GM12864 (cell line): ENCODE measurements at regions not wholly inside any gene's neighbourhood (a gene's known extent, or its start where the extent isn't known, plus 50 kb on each side); places are given as distances from the start of the nearest gene placed in this dataset.

Experiments
- DNase-seq: peaks from one replicate; pipeline ENCODE4 v3.0.0-alpha.2; 2011; ENCODE audit warnings: low read depth
- H3K4me3 ChIP-seq: 2 replicates; pipeline ENCODE4 v1.5.1; 2011; ENCODE audit warnings: mild to moderate bottlenecking, low read depth, low read length, control low read depth
- CTCF ChIP-seq: IDR thresholded peaks from 2 replicates; pipeline ENCODE4 v1.5.1; 2011; ENCODE audit warnings: low read depth, mild to moderate bottlenecking, moderate library complexity, low read length, control low read depth, inconsistent platforms; ENCODE audit errors: missing control alignments

- H3K4me3 ChIP-seq, result no peak overlapping the region
- TF ChIP-seq CTCF, result no peak
- no peak for DNase-seq
These were observed 133.7 kb upstream of the C2CD4B start for GRCh38 chr15:62298811-62299210.

GRCh38 chr15:62299541-62299940 is 134.5 kb upstream of the C2CD4B start:
- DNase-seq, result no peak
- TF ChIP-seq CTCF, result no peak
- H3K4me3 ChIP-seq, result no peak overlapping the region

- H3K4me3 ChIP-seq, result no peak overlapping the region
- TF ChIP-seq CTCF, result no peak
- DNase-seq, result no peak
These were observed 137.0 kb upstream of the C2CD4B start for GRCh38 chr15:62301993-62302675.

- TF ChIP-seq CTCF, result peak; percentile 69
- H3K4me3 ChIP-seq, result no peak overlapping the region
- peak; percentile 27 for DNase-seq
These were observed 141.9 kb upstream of the C2CD4B start for GRCh38 chr15:62306851-62307504.

DNA sequence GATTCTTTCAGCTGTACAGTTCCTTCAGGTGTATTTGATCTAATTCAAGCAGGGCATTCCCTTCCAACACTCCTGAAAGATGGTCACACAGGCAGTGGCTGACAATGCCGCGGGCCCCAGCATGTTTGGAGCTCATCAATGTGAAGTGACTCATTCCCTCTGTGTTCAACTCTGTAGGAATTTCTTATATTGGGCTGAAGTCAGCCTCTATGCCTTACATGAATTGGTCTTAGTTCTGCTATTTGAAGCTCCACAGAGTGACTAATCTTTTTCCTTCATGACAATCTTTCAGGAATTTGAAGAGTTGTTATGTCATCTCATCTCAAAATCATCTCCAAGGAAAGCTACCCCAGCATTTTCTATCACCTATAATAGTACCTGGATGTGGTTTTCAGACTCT is 142.5 kb upstream of the C2CD4B start:
- DNase-seq, result no peak
- TF ChIP-seq CTCF, result no peak
- H3K4me3 ChIP-seq, result no peak overlapping the region

DNA sequence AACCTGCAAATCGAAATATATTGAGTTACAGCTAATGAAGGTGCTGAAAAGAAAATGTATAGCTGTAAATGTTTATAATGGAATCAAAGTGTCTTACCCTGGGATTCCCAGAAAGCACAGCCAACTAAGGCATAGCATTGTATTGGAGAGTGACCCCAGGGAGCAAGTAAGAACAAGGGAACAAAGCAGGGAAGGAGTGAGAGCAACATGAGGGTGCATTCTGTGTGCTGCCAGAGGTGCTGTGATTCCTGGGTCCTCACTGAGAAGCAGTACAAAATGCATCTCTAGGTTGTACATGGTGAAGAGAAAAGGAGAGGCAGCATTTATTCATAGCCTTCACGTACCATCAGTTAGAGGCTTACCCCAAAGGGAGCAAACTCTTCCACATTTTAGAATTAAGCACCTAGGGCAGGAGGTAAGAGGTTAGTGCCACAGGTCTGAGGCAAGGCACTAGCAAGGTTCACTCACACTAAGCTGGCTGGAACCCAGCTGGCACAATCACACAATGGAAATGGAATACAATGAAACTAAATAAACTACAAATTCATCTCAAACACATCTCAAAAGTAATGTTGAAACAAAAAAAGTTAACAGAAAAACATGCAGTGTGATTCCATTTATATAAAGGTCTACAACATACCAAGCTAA is 151.5 kb upstream of the C2CD4B start:
- DNase-seq, result no peak
- TF ChIP-seq CTCF, result no peak
- no peak overlapping the region for H3K4me3 ChIP-seq
